GM18519 (cell line): ENCODE measurements at regions not wholly inside any gene's neighbourhood (a gene's known extent, or its start where the extent isn't known, plus 50 kb on each side); places are given as distances from the start of the nearest gene placed in this dataset.

ENCODE experiments used
- ATAC-seq: cut with Tn5 transposase; IDR thresholded peaks from one replicate; pipeline ENCODE4 v1.9.1; 2021; ENCODE audit warnings: mild to moderate bottlenecking, moderate library complexity; ENCODE audit not compliant: unreplicated experiment, low FRiP score

GRCh38 chr13:111513766-111514609 lies 193.5 kb downstream of the TEX29 start:
- no peak for ATAC-seq

DNA sequence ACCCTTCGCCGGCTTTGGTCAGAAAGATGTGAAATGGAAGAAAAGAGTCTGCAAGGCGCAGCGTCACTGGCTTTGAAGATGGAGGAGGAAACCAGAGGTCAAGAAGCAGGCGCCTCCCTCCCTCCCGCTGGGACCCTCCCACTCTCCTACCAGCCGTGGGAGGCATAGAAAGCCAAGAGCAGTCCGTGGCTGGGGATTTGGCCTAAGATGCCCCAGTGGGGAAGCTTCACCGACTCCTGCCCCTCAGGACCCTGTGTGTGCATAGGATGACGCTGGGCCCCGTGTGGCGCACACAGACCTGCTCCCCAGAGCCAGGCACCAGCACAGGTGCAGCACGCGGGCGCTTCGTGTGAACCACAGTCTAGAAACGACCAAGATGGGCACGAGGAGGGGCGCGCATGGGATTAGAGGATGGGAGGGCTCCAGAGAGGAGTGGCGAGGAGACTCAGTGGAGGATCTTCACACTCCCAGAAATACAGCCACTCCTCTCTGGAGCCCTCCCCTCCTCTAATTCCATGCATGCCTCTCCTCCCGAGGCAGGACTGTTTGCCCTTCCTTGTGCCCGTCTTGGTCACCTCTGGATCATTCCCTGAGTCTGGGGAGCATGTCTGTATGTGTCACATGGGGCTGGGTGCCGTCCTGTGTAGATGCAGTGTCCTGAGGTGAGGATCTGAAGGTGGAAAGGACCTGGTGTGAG lies 194.3 kb downstream of the TEX29 start:
- ATAC-seq, result no peak

GRCh38 chr13:111515307-111515617 lies 194.8 kb downstream of the TEX29 start:
- no peak for ATAC-seq

DNA sequence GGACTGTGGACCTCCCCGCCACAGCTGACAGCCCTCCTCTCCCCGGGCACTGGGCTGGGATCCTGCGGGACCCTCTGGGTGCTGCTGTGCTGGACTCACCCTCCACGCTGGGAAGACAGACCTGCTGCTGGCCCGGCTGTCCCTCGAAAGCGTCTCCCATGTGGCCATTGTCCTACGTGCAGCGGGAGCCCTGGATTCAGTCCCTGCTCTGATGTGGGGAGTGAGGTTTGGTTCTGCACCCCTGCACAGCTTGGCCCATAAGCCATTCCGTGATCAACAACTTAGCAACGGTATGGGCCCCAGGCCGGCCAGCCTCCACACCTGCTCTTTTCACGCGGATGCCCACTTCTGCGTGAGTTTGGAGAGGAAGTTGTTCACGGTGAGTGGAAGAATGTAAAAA lies 195.2 kb downstream of the TEX29 start:
- no peak for ATAC-seq

GRCh38 chr13:111516712-111517640 lies 196.5 kb downstream of the TEX29 start:
- no peak for ATAC-seq

DNA sequence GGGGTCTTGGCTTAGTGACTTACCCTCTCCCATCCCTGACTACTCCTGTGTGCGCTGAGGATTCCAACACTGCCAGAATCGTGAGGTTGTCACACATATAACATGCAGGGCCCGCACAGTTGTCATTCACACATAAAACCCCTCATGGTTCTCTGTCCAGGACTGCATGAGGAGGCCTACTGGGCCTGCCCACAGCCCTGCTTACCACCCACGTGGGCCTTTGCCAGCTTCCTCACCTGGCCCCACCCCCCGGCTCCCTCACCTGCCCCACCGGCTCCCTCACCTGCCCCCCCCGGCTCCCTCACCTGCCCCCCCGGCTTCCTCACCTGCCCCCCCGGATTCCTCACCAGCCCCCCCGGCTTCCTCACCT lies 197.2 kb downstream of the TEX29 start:
- no peak for ATAC-seq

DNA sequence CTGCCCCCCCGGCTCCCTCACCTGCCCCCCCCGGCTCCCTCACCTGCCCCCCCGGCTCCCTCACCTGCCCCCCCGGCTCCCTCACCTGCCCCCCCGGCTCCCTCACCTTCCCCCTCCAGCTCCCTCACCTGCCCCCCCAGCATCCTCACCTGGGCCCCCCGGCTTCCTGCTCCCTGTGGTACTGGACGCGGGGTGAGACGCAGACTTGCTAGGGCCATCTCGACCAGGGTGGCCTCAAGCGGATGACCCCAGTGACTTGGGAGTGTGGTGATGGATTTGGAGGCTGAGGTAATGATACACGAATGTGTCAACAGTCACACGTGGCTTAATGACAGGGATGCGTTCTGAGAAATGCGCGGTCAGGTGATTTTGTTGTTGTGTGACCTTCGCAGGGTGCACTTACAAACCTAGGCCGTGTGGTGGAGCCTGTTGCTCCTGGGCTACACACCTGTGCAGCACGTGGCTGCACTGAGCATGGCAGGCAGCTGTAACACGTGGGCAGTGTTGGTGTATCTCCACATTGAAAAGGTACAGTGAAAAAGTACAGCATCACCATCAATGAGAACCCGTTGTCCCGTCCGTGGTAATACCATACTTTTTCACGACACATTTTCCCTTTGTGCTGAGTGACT lies 197.8 kb downstream of the TEX29 start:
- ATAC-seq, result no peak

GRCh38 chr13:111519041-111519440 lies 198.6 kb downstream of the TEX29 start:
- ATAC-seq, result no peak

GRCh38 chr13:111519490-111520170 lies 199.2 kb downstream of the TEX29 start:
- no peak for ATAC-seq

- ATAC-seq, result no peak
Observed at GRCh38 chr13:111521030-111521429, 200.6 kb downstream of the TEX29 start.

GRCh38 chr13:111521691-111522229 lies 201.3 kb downstream of the TEX29 start:
- ATAC-seq, result no peak

- ATAC-seq, result no peak
Observed at GRCh38 chr13:111525320-111526118, 205.1 kb downstream of the TEX29 start.

DNA sequence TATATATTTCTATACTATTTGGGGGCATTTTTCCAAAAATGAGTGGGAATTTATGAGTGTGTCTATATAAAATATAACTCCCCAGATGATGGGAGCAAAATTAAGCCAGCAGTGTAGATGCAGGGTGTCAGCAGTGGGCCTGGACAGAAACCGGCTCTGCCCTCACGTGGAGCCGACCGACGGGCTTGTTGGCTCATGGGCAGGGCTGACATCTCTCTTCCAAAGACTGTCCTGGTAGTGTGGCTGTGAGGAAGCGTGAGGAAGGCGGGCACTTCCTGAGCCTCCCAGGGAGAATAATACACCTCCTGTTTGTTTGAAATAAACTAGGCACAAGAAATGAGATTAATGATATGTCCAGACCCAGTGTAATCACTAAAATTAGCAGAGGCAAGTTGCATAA lies 206.5 kb downstream of the TEX29 start:
- no peak for ATAC-seq

- no peak for ATAC-seq
Observed at GRCh38 chr13:111527614-111528229, 207.3 kb downstream of the TEX29 start.

DNA sequence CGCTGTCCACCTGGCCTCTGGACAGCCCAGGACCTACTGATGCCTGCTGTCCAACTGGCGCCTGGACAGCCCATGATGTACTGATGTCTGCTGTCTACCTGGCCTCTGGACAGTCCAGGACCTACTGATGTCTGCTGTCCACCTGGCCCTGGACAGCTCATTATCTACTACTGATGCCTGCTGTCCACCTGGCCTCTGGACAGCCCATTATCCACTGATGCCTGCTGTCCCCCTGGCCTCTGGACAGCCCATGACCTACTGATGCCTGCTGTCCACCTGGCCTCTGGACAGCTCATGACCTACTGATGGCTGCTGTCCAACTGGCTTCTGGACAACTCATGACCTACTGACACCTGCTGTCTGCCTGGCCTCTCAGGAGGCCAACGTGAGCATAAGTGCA lies 208.1 kb downstream of the TEX29 start:
- no peak for ATAC-seq

GRCh38 chr13:111530137-111530870 lies 209.9 kb downstream of the TEX29 start:
- no peak for ATAC-seq

- no peak for ATAC-seq
Observed at GRCh38 chr13:111531505-111531904, 211.1 kb downstream of the TEX29 start.

GRCh38 chr13:111532111-111532510 lies 211.7 kb downstream of the TEX29 start:
- no peak for ATAC-seq
